HepG2 (cell line): ENCODE measurements at regions not wholly inside any gene's neighbourhood (a gene's known extent, or its start where the extent isn't known, plus 50 kb on each side); places are given as distances from the start of the nearest gene placed in this dataset.

ENCODE experiments used
- ATAC-seq: fragments of 200-7000 bp; cut with Tn5 transposase; 3 replicates; pipeline ENCODE4 v1.9.1; 2020; ENCODE audit warnings: mild to moderate bottlenecking, moderate library complexity
- BruUV-seq: library from RNA; stranded (reverse); fragments of 400-500 nt; replicated peaks from 2 replicates; lab custom pipeline; 2021; lab: Mats Ljungman, UMichigan
- CTCF ChIA-PET: fragments of 300-600 bp; formaldehyde crosslinking; extraction: SDS; loops from one replicate; lab custom pipeline; 2021; ENCODE audit warnings: low total read pairs, inconsistent platforms, low intra/inter-chr PET ratio; lab: Yijun Ruan, JAX
- POLR2A ChIA-PET: fragments of 350-600 bp; sonication (Branson Sonifier 250); formaldehyde crosslinking; loops from one replicate; lab custom pipeline; 2020; ENCODE audit warnings: antibody characterized with exemption, inconsistent platforms; lab: Yijun Ruan, JAX
- DNase-seq: peaks from one replicate; pipeline ENCODE4 v3.0.0-alpha.2; 2015; ENCODE audit warnings: low spot score
- FAIRE-seq: peaks from 3 replicates; lab custom pipeline; 2011; peaks lifted over from hg19 to GRCh38; lab: Jason Lieb, UNC
- H2AFZ ChIP-seq: one replicate; pipeline ENCODE4 v1.6.1; 2011; ENCODE audit warnings: low read length, inconsistent platforms
- H3K27ac ChIP-seq: fragments of 300-600 bp; 3 replicates; pipeline ENCODE4 v1.8.0; 2011; ENCODE audit warnings: mixed run types, mild to moderate bottlenecking, mixed read lengths, low read length, inconsistent platforms; ENCODE audit not compliant: insufficient read depth; ENCODE audit errors: extremely low read length
- H3K27me3 ChIP-seq, 2 experiments: fragments of 200-600 bp in 1 of 2; 2 replicates in 1 of 2; 3 replicates in 1 of 2; pipeline versions ENCODE4 v1.6.0 to v1.8.0; 2011; ENCODE audit warnings: low read length in 2 of 2, mild to moderate bottlenecking in 2 of 2, moderate library complexity in 2 of 2, inconsistent platforms in 1 of 2; ENCODE audit not compliant: insufficient read depth in 2 of 2, control insufficient read depth in 1 of 2
- H3K36me3 ChIP-seq, 2 experiments: fragments of 200-600 bp in 1 of 2; replicated peaks in 1 of 2; 2 replicates in 1 of 2; 3 replicates in 1 of 2; pipeline versions ENCODE4 v1.5.1 to v1.8.0; 2011; ENCODE audit warnings: low read length in 2 of 2, inconsistent platforms in 1 of 2; ENCODE audit not compliant: insufficient read depth in 2 of 2, control insufficient read depth in 1 of 2
- H3K4me1 ChIP-seq: 2 replicates; pipeline ENCODE4 v1.5.1; 2012; ENCODE audit warnings: low read length, inconsistent platforms; ENCODE audit not compliant: insufficient read depth
- H3K4me2 ChIP-seq: 2 replicates; pipeline ENCODE4 v1.6.0; 2011; ENCODE audit warnings: low read depth, low read length, inconsistent platforms
- H3K4me3 ChIP-seq, 3 experiments: fragments of 200-600 bp in 1 of 3; sonication (generic), shearing (Covaris generic) in 1 of 3; replicated peaks in 1 of 3; 2 replicates each; pipeline ENCODE4 v1.5.1; 2011 to 2016; ENCODE audit warnings: low read length in 3 of 3, inconsistent platforms in 2 of 3, low read depth in 2 of 3, mild to moderate bottlenecking in 2 of 3, control low read depth in 1 of 3, mixed read lengths in 1 of 3; ENCODE audit not compliant: insufficient read depth in 1 of 3
- H3K79me2 ChIP-seq: one replicate; pipeline ENCODE4 v1.6.1; 2011; ENCODE audit warnings: low read length, inconsistent platforms; ENCODE audit not compliant: insufficient read depth
- H3K9ac ChIP-seq: 2 replicates; pipeline ENCODE4 v1.6.0; 2011; ENCODE audit warnings: mild to moderate bottlenecking, low read depth, low read length, inconsistent platforms; ENCODE audit not compliant: insufficient read depth
- H3K9me3 ChIP-seq: 2 replicates; pipeline ENCODE4 v1.5.1; 2012; ENCODE audit warnings: mild to moderate bottlenecking, low read length
- H4K20me1 ChIP-seq: 2 replicates; pipeline ENCODE4 v1.6.0; 2011; ENCODE audit warnings: inconsistent platforms, mild to moderate bottlenecking, low read length, moderate library complexity; ENCODE audit not compliant: insufficient read depth
- CBX1 ChIP-seq: IDR thresholded peaks from one replicate; pipeline ENCODE4 v1.6.1; 2016; ENCODE audit warnings: antibody characterized with exemption, low read depth
- JARID2 ChIP-seq: sonication (generic); formaldehyde crosslinking; IDR thresholded peaks from 2 replicates; pipeline ENCODE4 v1.8.1; 2023; ENCODE audit warnings: missing genetic modification reagents, inconsistent platforms; ENCODE audit not compliant: insufficient replicate concordance
- JUNB ChIP-seq: sonication (generic); formaldehyde crosslinking; IDR thresholded peaks from 2 replicates; pipeline ENCODE4 v1.8.0; 2022; ENCODE audit warnings: missing genetic modification reagents, mild to moderate bottlenecking, borderline replicate concordance
- SMC3 ChIP-seq: IDR thresholded peaks from 2 replicates; pipeline ENCODE4 v1.6.1; 2011; ENCODE audit warnings: low read length, improper control_type of control experiment
- U2AF1 ChIP-seq: fragments of 200-400 bp; formaldehyde crosslinking; optimal IDR thresholded peaks from 2 replicates; pipeline ENCODE3; 2017; ENCODE audit warnings: mild to moderate bottlenecking, low read depth, low read length
- ZNF33A ChIP-seq: sonication (generic); formaldehyde crosslinking; IDR thresholded peaks from 2 replicates; pipeline ENCODE4 v1.5.1; 2020; ENCODE audit warnings: missing genetic modification reagents, mild to moderate bottlenecking, moderate library complexity, borderline replicate concordance
- ZNF446 ChIP-seq: sonication (generic); formaldehyde crosslinking; IDR thresholded peaks from 2 replicates; pipeline ENCODE4 v1.5.0; 2020; ENCODE audit warnings: mild to moderate bottlenecking, missing genetic modification reagents
- in situ Hi-C: cut with HindIII; loops from 2 replicates; pipeline ENCODE4 v1.10.0; 2017; ENCODE audit warnings: low pct_unique_long_range_greater_than_20kb; ENCODE audit not compliant: extremely low pct_ligation_motif_present
- intact Hi-C: fragments of 100-400 bp; cut with micrococcal nuclease; formaldehyde crosslinking; loops from one replicate; pipeline ENCODE4 v1.10.0; 2022; ENCODE audit not compliant: unreplicated experiment
- TF ChIP-seq, protein P1 (sequence below): sonication (generic); formaldehyde crosslinking; IDR thresholded peaks from 2 replicates; pipeline ENCODE4 v1.4.0; 2020; ENCODE audit warnings: missing genetic modification reagents
- TF ChIP-seq, protein P2 (sequence below): sonication (generic); formaldehyde crosslinking; IDR thresholded peaks from 2 replicates; pipeline ENCODE4 v1.9.0; 2021; ENCODE audit warnings: missing genetic modification reagents, borderline replicate concordance
- TF ChIP-seq, protein P3 (sequence below): IDR thresholded peaks from 2 replicates; pipeline ENCODE4 v1.4.0; 2020; ENCODE audit warnings: mild to moderate bottlenecking, missing genetic modification reagents

DNA sequence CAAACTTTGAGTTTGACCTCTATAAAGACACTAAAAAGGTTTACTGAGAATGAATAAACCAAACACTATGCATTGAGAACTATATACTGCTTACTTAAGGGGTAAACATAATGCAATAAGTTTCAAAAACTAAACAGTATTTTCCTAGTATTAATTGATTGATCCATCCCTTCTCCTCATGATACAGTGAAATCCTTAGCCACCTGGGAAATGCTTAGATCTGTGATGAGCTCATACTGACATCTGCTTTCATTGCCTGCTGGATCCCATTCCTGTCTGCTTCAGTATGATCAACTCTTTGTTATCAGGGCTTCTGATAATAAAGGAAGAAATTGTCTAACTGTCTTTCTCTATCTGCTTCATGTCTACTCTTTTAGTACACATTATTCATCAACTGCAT, 74.9 kb upstream of the UBE2E3 start:
- intact Hi-C loops (loop anchor here (10.0 kb wide), 1 partner anchor 301 kb away; no protein-coding TSS in a partner anchor), in situ Hi-C loops (no loop called here)
- ChIA-PET CTCF (no interaction called here), POLR2A (no interaction called here)
- Histone ChIP-seq H3K9ac (no peak overlapping the region), H3K9me3 (no peaks in the 10 kb centered on the region), H3K4me2 (no peak overlapping the region), H3K4me1 (no peaks in the 10 kb centered on the region), H3K36me3 (no peaks in the 10 kb centered on the region), H3K79me2 (no peaks in the 10 kb centered on the region), H4K20me1 (no peaks in the 10 kb centered on the region), H3K27me3 (no peaks in the 10 kb centered on the region), H3K4me3 (no peak overlapping the region), H3K27ac (no peak overlapping the region), H2AFZ (no peak overlapping the region)
- ATAC-seq (no peak), DNase-seq (no peak), FAIRE-seq (no peak)
- BruUV-seq = no TSS peak
- no peak for TF ChIP-seq ZNF33A (CRISPR knock-in tag)
- TF ChIP-seq ZNF446 (CRISPR knock-in tag) = no peak
- no peak for TF ChIP-seq JUNB
- TF ChIP-seq, protein P1, sequence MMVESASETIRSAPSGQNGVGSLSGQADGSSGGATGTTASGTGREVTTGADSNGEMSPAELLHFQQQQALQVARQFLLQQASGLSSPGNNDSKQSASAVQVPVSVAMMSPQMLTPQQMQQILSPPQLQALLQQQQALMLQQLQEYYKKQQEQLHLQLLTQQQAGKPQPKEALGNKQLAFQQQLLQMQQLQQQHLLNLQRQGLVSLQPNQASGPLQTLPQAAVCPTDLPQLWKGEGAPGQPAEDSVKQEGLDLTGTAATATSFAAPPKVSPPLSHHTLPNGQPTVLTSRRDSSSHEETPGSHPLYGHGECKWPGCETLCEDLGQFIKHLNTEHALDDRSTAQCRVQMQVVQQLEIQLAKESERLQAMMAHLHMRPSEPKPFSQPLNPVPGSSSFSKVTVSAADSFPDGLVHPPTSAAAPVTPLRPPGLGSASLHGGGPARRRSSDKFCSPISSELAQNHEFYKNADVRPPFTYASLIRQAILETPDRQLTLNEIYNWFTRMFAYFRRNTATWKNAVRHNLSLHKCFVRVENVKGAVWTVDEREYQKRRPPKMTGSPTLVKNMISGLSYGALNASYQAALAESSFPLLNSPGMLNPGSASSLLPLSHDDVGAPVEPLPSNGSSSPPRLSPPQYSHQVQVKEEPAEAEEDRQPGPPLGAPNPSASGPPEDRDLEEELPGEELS (CRISPR knock-in tag) = no peak
- no peak for TF ChIP-seq JARID2
- TF ChIP-seq, protein P2, sequence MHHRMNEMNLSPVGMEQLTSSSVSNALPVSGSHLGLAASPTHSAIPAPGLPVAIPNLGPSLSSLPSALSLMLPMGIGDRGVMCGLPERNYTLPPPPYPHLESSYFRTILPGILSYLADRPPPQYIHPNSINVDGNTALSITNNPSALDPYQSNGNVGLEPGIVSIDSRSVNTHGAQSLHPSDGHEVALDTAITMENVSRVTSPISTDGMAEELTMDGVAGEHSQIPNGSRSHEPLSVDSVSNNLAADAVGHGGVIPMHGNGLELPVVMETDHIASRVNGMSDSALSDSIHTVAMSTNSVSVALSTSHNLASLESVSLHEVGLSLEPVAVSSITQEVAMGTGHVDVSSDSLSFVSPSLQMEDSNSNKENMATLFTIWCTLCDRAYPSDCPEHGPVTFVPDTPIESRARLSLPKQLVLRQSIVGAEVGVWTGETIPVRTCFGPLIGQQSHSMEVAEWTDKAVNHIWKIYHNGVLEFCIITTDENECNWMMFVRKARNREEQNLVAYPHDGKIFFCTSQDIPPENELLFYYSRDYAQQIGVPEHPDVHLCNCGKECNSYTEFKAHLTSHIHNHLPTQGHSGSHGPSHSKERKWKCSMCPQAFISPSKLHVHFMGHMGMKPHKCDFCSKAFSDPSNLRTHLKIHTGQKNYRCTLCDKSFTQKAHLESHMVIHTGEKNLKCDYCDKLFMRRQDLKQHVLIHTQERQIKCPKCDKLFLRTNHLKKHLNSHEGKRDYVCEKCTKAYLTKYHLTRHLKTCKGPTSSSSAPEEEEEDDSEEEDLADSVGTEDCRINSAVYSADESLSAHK (CRISPR knock-in tag) = no peak
- TF ChIP-seq SMC3 = no peak
- TF ChIP-seq, protein P3, sequence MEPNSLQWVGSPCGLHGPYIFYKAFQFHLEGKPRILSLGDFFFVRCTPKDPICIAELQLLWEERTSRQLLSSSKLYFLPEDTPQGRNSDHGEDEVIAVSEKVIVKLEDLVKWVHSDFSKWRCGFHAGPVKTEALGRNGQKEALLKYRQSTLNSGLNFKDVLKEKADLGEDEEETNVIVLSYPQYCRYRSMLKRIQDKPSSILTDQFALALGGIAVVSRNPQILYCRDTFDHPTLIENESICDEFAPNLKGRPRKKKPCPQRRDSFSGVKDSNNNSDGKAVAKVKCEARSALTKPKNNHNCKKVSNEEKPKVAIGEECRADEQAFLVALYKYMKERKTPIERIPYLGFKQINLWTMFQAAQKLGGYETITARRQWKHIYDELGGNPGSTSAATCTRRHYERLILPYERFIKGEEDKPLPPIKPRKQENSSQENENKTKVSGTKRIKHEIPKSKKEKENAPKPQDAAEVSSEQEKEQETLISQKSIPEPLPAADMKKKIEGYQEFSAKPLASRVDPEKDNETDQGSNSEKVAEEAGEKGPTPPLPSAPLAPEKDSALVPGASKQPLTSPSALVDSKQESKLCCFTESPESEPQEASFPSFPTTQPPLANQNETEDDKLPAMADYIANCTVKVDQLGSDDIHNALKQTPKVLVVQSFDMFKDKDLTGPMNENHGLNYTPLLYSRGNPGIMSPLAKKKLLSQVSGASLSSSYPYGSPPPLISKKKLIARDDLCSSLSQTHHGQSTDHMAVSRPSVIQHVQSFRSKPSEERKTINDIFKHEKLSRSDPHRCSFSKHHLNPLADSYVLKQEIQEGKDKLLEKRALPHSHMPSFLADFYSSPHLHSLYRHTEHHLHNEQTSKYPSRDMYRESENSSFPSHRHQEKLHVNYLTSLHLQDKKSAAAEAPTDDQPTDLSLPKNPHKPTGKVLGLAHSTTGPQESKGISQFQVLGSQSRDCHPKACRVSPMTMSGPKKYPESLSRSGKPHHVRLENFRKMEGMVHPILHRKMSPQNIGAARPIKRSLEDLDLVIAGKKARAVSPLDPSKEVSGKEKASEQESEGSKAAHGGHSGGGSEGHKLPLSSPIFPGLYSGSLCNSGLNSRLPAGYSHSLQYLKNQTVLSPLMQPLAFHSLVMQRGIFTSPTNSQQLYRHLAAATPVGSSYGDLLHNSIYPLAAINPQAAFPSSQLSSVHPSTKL (CRISPR knock-in tag) = no peak
- TF ChIP-seq U2AF1 = no peak
- no peak for TF ChIP-seq CBX1
